ENCODE measurements at regions not wholly inside any gene's neighbourhood (a gene's known extent, or its start where the extent isn't known, plus 50 kb on each side); places are given as distances from the start of the nearest gene placed in this dataset.

DNA sequence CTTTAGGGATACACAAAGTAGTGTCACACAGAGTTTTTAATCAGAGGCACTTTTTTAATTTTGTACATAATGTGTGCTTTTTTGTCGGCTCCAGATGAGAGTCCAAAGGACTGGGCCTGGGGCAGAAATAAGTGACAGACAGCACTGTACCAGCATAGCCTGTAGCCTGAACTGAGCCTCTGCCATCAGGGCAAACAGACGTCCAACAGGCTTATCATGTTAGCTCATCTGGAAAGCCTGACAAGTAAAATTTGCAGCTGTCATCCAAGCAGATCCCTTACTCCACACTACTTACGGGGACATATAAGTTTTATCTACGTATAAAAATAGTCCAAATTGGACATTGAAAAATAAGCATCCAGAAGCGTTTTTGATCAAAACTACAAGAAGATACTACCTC is 233.1 kb upstream of the GAS1 start:
- Histone ChIP-seq H3K79me2 (ENCODE audit: insufficient read depth, low read depth, low read length) (no peaks in the 10 kb centered on the region), H3K9me3 (ENCODE audit: low read length) (no peaks in the 10 kb centered on the region), H3K4me2 (ENCODE audit: low read length) (no peak overlapping the region), H3K27ac (ENCODE audit: low read depth, low read length, poor library complexity, severe bottlenecking) (no peak overlapping the region), H3K36me3 (ENCODE audit: insufficient read depth, low read length) (no peaks in the 10 kb centered on the region), H2AFZ (ENCODE audit: low read length) (no peak overlapping the region), H3K9me2 (ENCODE audit: insufficient read depth, low read length) (no peaks in the 10 kb centered on the region), H3K4me1 (ENCODE audit: insufficient read depth, low read length, poor library complexity, severe bottlenecking) (no peaks in the 10 kb centered on the region), H3K4me3 (ENCODE audit: low read depth, low read length, poor library complexity, severe bottlenecking) (no peak overlapping the region), H4K20me1 (ENCODE audit: insufficient read depth, low read length) (no peaks in the 10 kb centered on the region)
- no peak for DNase-seq (ENCODE audit: low spot score)
- intact Hi-C loops (cut with micrococcal nuclease; ENCODE audit: unreplicated experiment): no loop called here
- TF ChIP-seq, protein P1, sequence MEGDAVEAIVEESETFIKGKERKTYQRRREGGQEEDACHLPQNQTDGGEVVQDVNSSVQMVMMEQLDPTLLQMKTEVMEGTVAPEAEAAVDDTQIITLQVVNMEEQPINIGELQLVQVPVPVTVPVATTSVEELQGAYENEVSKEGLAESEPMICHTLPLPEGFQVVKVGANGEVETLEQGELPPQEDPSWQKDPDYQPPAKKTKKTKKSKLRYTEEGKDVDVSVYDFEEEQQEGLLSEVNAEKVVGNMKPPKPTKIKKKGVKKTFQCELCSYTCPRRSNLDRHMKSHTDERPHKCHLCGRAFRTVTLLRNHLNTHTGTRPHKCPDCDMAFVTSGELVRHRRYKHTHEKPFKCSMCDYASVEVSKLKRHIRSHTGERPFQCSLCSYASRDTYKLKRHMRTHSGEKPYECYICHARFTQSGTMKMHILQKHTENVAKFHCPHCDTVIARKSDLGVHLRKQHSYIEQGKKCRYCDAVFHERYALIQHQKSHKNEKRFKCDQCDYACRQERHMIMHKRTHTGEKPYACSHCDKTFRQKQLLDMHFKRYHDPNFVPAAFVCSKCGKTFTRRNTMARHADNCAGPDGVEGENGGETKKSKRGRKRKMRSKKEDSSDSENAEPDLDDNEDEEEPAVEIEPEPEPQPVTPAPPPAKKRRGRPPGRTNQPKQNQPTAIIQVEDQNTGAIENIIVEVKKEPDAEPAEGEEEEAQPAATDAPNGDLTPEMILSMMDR (conservative IDR thresholded peaks at IDR 0.05; ENCODE audit: low read length): no peak
- no peak for TF ChIP-seq EZH2phosphoT487 (IDR thresholded peaks at IDR 0.05; ENCODE audit: borderline replicate concordance, low read depth, low read length)
- BruUV-seq (replicated peaks): no TSS peak
- ChIA-PET CTCF (ENCODE audit: unreplicated experiment) (no interaction called here), POLR2A (no interaction called here)

DNA sequence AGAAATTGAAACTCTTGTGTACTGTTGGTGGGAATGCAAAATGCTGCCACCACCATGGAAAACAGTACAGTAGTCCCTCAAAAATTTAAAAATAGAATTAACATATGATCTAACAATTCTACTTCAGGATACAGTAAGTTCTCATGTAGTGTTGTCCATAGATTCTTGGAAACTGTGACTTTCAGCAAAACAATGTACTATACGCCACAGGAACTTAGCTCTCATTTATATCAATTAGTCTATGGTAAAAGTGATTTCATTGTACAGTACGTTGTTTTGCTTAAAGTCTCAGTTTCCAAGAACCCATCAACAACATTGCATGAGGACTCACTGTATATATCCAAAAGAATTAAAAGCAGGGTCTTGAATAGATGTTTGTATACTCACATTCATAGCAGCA is 233.5 kb upstream of the GAS1 start:
- CTCF ChIA-PET (ENCODE audit: unreplicated experiment): no interaction called here
- POLR2A ChIA-PET: no interaction called here
- no peaks in the 10 kb centered on the region for H4K20me1 ChIP-seq (ENCODE audit: insufficient read depth, low read length)
- no peak overlapping the region for H3K4me3 ChIP-seq (ENCODE audit: low read depth, low read length, poor library complexity, severe bottlenecking)
- H3K79me2 ChIP-seq (ENCODE audit: insufficient read depth, low read depth, low read length): no peaks in the 10 kb centered on the region
- no peak overlapping the region for H2AFZ ChIP-seq (ENCODE audit: low read length)
- BruUV-seq (replicated peaks): no TSS peak
- H3K4me2 ChIP-seq (ENCODE audit: low read length): no peak overlapping the region
- no peaks in the 10 kb centered on the region for H3K9me2 ChIP-seq (ENCODE audit: insufficient read depth, low read length)
- DNase-seq (ENCODE audit: low spot score): no peak
- no peaks in the 10 kb centered on the region for H3K9me3 ChIP-seq (ENCODE audit: low read length)
- no peaks in the 10 kb centered on the region for H3K36me3 ChIP-seq (ENCODE audit: insufficient read depth, low read length)
- no peak for TF ChIP-seq EZH2phosphoT487 (IDR thresholded peaks at IDR 0.05; ENCODE audit: borderline replicate concordance, low read depth, low read length)
- TF ChIP-seq, protein P1 (conservative IDR thresholded peaks at IDR 0.05; ENCODE audit: low read length): no peak
- H3K4me1 ChIP-seq (ENCODE audit: insufficient read depth, low read length, poor library complexity, severe bottlenecking): no peaks in the 10 kb centered on the region
- intact Hi-C loops (cut with micrococcal nuclease; ENCODE audit: unreplicated experiment): no loop called here
- no peak overlapping the region for H3K27ac ChIP-seq (ENCODE audit: low read depth, low read length, poor library complexity, severe bottlenecking)

DNA sequence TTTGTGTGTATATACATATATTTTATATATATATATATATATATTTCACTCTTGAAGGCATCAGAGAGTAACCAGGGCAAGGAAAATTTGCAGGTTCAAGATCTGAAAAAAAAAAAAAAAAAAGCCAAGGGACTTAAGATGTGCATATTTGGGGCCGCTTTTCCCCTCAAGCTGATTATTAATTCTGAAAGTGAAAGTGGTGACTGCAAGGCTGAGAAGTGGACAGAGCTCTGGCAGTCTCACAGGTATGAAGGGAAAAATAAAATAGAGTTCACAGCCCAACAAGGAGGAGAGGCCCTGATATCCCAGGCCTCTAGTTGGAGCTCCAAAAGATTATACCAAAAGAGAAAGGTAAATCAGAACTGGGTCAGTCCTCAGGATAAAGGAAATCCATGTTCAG is 234.4 kb upstream of the GAS1 start:
- Histone ChIP-seq H3K79me2 (ENCODE audit: insufficient read depth, low read depth, low read length) (no peaks in the 10 kb centered on the region), H3K9me2 (ENCODE audit: insufficient read depth, low read length) (no peaks in the 10 kb centered on the region), H2AFZ (ENCODE audit: low read length) (no peak overlapping the region), H3K4me2 (ENCODE audit: low read length) (no peak overlapping the region), H3K4me3 (ENCODE audit: low read depth, low read length, poor library complexity, severe bottlenecking) (no peak overlapping the region), H3K9me3 (ENCODE audit: low read length) (no peaks in the 10 kb centered on the region), H3K4me1 (ENCODE audit: insufficient read depth, low read length, poor library complexity, severe bottlenecking) (no peaks in the 10 kb centered on the region), H3K36me3 (ENCODE audit: insufficient read depth, low read length) (no peaks in the 10 kb centered on the region), H4K20me1 (ENCODE audit: insufficient read depth, low read length) (no peaks in the 10 kb centered on the region), H3K27ac (ENCODE audit: low read depth, low read length, poor library complexity, severe bottlenecking) (no peak overlapping the region)
- intact Hi-C loops (cut with micrococcal nuclease; ENCODE audit: unreplicated experiment): no loop called here
- TF ChIP-seq, protein P1 (conservative IDR thresholded peaks at IDR 0.05; ENCODE audit: low read length): no peak
- TF ChIP-seq EZH2phosphoT487 (IDR thresholded peaks at IDR 0.05; ENCODE audit: borderline replicate concordance, low read depth, low read length): no peak
- POLR2A ChIA-PET: interaction anchor here (0.7 to 0.8 kb wide), 2 partner anchors 8 to 837 kb away, joined by 4 read pairs; no protein-coding TSS in a partner anchor
- no TSS peak for BruUV-seq (replicated peaks)
- no peak for DNase-seq (ENCODE audit: low spot score)
- CTCF ChIA-PET (ENCODE audit: unreplicated experiment): no interaction called here

Data from OCI-LY7 (cell line).